ENCODE measurements at regions not wholly inside any gene's neighbourhood (a gene's known extent, or its start where the extent isn't known, plus 50 kb on each side); places are given as distances from the start of the nearest gene placed in this dataset.
"Not testable (repeated sequence)": the region's sequence is repeated elsewhere in the genome, so short reads cannot be mapped to it uniquely, and the experiment has no call there.

DNA sequence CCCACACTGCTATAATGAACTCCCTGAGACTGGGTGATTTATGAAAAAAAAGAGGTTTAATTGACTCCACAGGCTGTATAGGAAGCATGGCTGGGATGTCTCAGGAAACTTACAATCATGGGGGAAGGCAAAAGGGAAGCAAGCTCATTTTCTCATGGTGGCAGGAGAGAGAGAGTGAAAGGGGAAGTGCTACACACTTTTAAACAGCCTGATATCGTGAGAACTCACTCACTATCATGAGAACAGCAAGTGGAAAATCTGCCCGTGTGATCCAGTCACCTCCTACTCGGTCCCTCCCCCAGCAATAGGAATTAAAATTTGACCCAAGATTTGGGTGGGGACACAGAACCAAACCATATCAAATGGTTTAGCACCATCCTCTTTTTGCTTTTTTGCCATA lies 116.6 kb upstream of the CEP162 start:
- DNase-seq: no peak

DNA sequence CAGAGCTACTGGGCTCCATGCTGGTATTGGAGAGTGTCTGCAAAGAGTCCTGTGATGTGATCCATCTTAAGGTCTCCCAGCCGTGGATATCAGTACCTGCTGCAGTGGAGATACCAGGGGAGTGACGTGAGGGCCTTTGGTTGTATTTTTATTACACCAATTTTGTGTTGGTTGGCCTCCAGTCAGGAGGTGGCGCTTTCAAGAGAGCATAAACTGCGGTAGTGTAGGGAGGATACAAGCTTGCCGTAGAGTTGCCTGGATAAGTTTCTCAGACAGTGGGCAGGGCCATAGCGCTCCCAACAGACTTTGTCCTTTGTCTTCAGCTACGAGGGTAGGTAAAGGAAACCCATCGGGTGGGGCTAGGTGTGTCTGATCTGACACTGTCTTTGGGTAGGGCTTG lies 113.0 kb upstream of the CEP162 start:
- DNase-seq: no peak

DNA sequence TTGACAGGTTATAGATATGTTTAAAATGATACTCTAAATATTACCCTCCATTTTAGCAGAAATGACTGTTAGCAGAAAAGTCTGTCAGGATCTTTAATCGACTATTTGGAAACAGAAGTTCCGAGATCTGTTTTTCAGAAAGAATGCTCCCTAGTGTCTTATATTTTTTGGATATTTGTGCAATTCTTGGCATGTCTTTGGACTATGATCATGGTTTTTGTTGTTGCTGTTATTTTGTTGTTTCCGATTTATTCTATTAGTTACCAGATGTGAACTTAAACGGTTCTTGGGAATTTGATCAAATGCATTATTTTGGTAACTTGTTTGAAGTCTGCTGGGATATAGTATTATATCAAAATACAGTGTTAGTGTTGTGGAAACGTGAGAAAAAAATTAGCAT lies 106.4 kb upstream of the CEP162 start:
- DNase-seq: no peak

DNA sequence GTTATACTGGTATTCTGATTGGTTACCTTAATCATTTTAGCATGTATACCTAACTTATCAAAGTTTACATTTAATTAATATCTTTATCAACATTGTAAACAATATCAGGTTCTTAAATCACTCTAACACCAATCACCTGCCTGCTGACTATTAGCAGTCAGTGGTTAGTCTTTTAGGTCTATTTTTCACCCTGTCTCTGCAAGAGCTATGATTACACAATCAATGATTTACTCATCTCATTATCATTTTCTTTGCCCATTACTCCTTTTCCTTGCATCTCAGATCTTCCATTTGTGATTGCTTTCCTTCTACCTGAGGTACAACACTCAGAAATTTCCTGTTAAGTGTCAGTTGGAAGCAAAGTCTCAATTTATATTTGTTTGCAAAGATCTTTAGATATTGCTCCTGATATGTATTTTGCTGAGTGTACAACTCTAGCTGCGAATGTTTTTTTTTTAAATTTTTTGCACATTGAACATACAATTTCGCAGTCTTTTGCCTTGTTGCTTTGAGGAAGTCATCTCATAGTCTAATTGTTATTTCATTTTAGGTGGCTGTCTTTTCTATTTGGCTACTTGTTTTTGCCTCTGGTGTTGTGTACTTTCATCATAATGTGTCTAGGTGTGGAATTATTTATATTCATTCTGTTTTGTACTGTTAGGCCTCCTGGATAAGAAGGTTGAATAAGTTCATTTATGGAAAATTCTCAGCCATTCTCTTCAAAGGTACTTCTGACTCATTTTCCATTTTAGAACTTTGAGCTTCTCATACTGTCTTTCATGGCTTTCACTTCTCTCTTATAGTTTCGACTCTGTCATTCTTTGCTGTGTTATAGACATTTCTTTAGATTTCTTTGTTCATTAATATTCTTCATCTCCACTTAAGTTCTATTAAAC lies 104.9 kb upstream of the CEP162 start:
- DNase-seq: no peak

DNA sequence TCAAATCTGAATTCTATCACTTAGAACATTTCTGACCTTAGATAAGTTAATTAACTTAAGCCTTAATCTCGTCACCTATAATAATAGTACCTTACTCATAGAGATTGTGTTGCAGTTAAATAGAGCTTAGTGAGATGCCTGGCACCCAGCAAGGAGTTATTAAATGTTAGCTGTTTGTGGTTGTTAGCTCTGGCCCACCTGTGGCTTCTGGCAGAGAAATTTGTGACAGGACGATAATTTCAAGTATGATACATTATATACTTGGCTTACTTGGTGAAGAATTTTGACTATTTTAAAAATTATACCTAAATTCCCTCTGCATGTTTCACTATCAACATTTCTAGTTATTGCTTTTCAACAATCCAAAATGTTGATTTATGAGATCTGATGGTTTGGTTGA lies 102.9 kb upstream of the CEP162 start:
- no peak for DNase-seq

DNA sequence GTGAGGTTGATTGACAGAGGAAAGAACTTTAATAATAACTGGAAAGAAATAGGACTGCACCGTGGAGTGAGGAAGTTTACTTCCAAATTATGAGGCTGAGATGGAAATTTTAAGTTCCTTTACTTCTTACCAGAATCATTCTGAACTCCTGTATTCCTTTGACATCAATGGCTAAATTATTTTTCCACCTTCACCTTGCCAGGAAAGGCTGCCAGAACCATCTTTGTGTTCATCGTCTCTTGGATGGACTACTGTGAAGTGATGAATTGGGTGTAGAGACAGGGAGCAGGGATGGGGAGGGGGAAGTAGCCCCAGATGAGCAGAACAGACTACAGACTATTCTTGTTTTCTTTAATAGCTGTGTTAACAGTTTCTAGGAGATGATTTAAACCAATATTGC lies 102.1 kb upstream of the CEP162 start:
- DNase-seq: no peak

DNA sequence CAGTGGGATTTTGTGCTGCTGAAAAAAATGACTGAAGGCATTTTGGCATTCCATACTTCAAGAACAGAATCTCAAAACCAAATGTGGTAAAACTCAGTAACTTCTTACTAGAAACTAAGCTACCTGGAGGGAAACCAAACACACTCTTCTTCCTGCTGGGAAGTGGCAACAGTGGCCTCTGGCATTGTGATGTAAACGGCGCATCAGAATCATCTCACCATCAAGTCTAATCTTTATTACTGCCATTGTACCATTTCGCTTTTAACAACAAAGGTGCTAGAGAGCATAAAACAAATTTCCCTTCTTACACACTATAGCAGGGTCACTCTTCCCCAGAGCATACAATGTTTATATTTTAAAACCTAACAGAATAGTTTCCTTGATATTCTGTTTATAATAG lies 101.6 kb upstream of the CEP162 start:
- no peak for DNase-seq

DNA sequence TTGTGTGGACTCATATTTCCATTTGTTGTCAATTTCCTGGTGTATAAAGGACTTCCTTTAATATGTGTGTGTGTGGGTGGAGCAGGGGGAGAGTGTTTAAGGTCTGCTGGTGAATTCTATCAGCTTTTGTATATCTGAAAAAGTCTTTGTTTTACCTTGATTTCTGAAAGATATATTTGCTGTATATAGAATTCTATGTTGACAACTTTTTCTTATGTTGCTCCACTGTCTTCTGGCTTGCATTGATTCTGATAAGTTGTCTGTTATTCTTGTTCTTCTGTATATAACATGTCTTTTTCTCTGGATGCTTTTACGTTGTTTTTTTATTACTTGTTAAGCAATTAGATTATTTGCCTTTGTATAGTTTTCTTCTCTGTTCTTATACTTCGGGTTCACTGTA lies 90.0 kb upstream of the CEP162 start:
- DNase-seq: no peak

DNA sequence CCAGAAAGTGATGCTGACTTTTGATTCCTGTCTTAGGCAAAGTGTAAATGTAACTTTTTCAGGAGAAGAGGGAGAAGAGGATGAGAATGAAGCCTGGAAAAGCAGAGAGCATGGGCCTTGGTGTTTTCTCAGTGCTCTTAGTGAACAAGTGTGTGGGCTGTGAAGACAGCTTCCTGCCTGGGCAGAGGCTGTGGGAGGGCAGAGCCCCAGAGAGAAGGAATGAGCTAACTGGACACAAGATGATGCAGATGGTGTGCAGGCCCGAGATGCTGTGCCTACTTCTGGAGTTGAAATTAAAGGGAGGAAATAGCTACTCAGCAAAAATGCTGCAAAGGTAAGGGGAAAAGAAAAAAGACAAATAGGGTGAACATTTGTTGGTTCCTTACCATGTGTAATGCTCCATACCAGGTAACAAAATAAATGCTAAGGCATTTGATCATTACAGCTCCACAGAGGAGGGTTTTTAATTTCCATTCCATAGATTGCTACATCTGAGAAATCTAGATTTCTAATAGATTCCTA lies 87.0 kb upstream of the CEP162 start:
- no peak for DNase-seq

DNA sequence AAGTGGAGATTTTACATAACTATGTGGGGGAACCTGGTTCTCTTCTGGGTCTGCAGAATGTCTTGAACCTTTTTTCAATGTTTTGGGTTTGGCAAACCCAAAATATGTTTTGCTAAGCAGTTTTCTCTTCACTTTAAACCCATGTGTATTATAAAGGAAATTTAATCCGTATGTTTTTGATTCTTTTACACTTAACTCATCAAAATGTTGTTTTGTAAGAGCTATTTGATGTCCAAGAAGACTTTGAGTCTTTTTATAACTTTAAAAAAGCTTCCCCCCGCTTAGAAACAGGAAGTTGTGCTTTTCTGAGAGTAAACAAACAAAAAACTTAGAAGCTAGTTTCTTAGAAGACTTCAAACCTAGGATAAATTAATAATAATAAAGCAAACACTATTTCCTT lies 81.9 kb upstream of the CEP162 start:
- no peak for DNase-seq

DNA sequence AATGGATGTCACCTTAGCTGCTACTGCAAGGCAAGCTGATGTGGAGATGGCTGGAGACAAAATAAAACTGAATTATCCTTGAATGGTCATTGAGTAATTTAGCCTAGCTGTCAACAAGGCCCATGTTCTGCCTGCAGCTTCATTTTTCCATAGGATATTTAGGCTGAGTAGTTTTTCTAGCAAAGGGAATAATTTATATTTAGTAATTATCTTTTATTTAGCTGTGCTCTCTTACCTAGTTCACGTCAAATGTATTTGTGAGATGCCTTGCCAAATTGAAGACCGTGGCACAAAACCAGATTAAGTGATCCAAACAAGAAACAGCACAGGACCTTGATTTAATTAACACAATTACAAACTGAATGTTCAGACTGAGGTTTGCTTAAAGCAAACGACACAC lies 77.4 kb upstream of the CEP162 start:
- DNase-seq: no peak

DNA sequence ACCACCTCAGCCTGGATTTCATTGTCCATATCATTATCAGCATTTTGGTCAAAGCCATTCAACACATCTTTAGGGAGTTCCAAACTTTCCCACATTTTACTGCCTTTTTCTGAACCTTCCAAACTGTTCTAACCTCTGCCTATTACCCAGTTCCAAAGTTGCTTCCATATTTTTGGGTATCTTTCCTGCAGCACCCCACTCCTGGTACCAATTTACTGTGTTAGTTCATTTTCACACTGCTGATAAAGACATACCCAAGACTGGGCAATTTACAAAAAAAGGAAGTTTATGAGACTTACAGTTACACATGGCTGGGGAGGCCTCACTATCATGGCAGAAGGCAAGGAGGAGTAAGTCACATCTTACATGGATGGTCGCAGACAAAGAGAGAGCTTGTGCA lies 63.6 kb upstream of the CEP162 start:
- DNase-seq: not testable (repeated sequence)

DNA sequence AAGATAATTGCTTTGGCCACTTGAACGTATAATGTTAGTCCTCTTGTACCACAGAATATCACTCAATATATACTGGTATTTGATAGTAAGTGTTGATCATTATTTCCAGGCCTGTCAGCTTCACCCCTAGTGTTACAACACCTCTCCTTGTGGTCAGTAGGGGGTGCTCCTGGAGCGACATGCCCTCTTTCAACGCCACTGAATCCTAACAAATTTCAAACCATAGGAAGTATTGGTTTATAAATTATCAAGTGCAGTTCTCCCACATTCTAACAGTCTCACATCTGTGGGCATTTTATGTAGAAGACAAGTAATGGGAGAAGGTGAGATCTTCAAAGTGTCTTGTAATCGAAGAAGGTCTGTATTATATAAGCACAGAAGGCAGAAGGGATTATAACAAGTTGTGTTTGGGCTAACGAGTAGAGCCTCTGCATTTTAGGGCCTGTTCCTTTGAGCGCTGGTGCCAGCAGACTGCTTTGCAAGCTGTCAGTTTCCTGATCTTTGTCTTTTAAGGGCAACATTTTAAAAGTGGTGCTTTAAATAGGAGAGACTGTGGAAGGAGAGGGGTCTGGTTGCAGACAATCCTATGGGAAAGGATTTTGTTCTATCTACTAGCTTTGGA lies 57.1 kb upstream of the CEP162 start:
- no peak for DNase-seq

DNA sequence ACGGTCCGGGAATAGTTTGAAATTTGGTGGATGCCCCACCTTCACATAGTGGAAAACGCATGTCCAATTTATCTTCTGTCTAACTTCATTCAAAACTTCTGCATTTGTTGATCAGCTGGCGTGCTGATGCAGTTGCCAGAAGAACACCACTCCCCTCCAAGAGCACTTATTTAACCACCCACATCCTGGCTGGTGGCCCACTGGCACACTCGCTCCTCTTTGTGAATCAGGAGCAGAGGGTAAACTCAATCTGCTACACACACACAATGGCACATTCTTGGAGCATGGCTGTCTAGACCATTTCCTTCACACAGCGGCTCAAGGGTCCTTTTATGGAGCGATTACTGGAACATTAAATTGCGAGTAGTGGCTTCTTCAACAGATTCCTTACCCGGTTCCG lies 55.1 kb upstream of the CEP162 start:
- no peak for DNase-seq

DNA sequence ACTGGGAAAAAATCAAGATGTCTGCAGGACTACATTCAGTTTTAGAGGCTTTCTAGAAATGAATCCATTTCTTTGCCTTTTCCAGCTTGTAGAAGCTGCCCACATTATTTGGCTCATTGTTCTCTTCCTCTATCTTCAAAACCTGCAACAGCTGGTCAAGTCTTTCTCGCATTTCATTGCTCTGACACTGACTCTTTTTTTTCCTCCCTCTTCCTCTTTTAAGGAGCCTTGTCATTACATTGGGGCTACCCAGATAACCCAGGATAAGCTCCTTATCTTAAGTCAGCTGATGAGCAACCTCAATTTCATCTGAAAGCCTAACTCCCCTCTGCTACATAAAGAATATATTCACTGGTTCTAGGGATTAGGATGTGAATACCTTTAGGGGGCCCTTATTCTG lies 53.2 kb upstream of the CEP162 start:
- no peak for DNase-seq

DNA sequence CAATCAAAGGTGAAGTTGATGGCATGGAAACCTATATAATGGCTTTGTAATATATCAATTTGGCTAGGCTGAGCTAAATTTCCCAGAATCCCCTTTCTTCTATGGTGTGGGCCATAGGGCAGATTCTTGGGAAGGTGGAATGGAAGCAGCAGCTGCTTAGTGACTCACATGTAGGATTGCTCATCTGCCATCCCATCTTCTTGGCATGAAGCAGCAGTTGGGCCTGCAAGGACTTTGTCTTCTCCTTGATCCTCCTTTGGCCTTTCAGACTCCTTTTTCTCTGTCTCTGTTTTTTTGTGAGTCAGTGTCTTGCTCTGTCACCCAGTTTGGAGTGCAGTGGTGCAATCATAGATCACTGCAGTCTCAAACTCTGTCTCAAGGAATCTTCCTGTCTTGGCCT lies 52.6 kb upstream of the CEP162 start:
- DNase-seq: no peak

DNA sequence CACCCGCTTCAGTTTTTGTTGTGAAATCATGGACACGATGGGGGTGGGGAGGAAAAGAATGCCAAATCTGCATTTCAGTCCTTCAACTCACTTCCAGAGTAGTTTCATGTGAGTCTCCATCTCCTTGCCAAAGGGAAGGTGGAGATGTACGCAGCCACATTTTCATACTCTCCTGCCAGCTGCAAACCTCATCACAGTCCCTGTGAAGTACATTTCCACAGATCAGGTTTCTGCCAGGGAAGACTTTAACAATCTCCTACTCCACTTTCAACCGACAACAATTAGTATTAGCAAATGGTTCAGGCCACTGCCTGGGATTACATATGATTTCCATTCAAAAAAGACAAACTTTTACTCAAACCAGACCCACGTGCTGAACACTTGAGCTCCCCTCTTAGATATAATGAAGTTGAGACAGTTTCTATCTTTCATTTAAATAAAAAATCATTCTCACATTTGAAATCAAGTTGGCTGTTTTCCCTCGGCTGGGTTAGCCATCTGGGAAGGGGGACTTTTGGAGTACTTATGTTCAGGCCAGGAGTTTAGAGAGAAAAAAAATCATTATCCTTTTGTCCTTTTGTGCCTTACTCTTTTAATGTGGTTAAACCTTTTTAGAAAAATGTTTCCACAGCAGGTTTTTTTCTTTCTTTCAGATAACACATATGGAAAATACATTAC lies 51.0 kb upstream of the CEP162 start:
- DNase-seq: no peak
